SK-N-SH treated with all-trans-retinoic acid at 6 μM for 48 hours (cell line): ENCODE measurements at regions not wholly inside any gene's neighbourhood (a gene's known extent, or its start where the extent isn't known, plus 50 kb on each side); places are given as distances from the start of the nearest gene placed in this dataset.

Experiments
- ATAC-seq: fragments of 200-7000 bp; cut with Tn5 transposase; 3 replicates; pipeline ENCODE4 v1.9.1; 2020; ENCODE audit warnings: mild to moderate bottlenecking, moderate library complexity
- ARNTL ChIP-seq: fragments of 450-650 bp; formaldehyde crosslinking; IDR thresholded peaks from 2 replicates; pipeline ENCODE4 v1.5.0; 2020; ENCODE audit warnings: low read depth, mild to moderate bottlenecking, moderate library complexity, borderline replicate concordance
- BACH2 ChIP-seq: fragments of 250-450 bp; sonication (Bioruptor Pico); IDR thresholded peaks from 2 replicates; pipeline ENCODE4 v1.9.0; 2021; ENCODE audit warnings: mild to moderate bottlenecking, borderline replicate concordance
- CSDC2 ChIP-seq: fragments of 250-450 bp; sonication (Bioruptor Pico); IDR thresholded peaks from 2 replicates; pipeline ENCODE4 v1.5.0; 2020; ENCODE audit warnings: mild to moderate bottlenecking, moderate library complexity
- ESRRG ChIP-seq: fragments of 250-450 bp; sonication (Bioruptor Pico); IDR thresholded peaks from 2 replicates; pipeline ENCODE4 v1.6.1; 2021; ENCODE audit warnings: mild to moderate bottlenecking
- GLIS3 ChIP-seq: fragments of 250-450 bp; sonication (Bioruptor Pico); IDR thresholded peaks from 2 replicates; pipeline ENCODE4 v1.5.0; 2020; ENCODE audit warnings: mild to moderate bottlenecking, moderate library complexity
- ISL1 ChIP-seq: fragments of 250-450 bp; sonication (Bioruptor Pico); IDR thresholded peaks from 2 replicates; pipeline ENCODE4 v2.1.2; 2022; ENCODE audit warnings: mild to moderate bottlenecking, moderate library complexity
- OSR1 ChIP-seq: fragments of 250-450 bp; sonication (Bioruptor Pico); IDR thresholded peaks from 2 replicates; pipeline ENCODE4 v1.8.0; 2022; ENCODE audit warnings: moderate library complexity, mild to moderate bottlenecking, inconsistent platforms
- PPARA ChIP-seq: fragments of 250-450 bp; sonication (Bioruptor Pico); IDR thresholded peaks from 2 replicates; pipeline ENCODE4 v1.5.0; 2020; ENCODE audit warnings: mild to moderate bottlenecking, borderline replicate concordance
- RARB ChIP-seq: fragments of 250-450 bp; sonication (Bioruptor Pico); IDR thresholded peaks from 2 replicates; pipeline ENCODE4 v1.8.0; 2021; ENCODE audit warnings: mild to moderate bottlenecking, moderate library complexity
- SNAI2 ChIP-seq: fragments of 250-450 bp; sonication (Bioruptor Pico); IDR thresholded peaks from 2 replicates; pipeline ENCODE4 v1.5.0; 2020; ENCODE audit warnings: mild to moderate bottlenecking, moderate library complexity
- TCF4 ChIP-seq: fragments of 250-450 bp; sonication (Bioruptor Pico); IDR thresholded peaks from 2 replicates; pipeline ENCODE4 v1.8.0; 2021; ENCODE audit warnings: mild to moderate bottlenecking, moderate library complexity, borderline replicate concordance
- TOX ChIP-seq: fragments of 250-450 bp; sonication (Bioruptor Pico); IDR thresholded peaks from 2 replicates; pipeline ENCODE4 v1.8.0; 2021; ENCODE audit warnings: mild to moderate bottlenecking, moderate library complexity, borderline replicate concordance
- ZC3H10 ChIP-seq: fragments of 250-450 bp; sonication (Bioruptor Pico); IDR thresholded peaks from 2 replicates; pipeline ENCODE4 v1.5.1; 2021; ENCODE audit warnings: mild to moderate bottlenecking, moderate library complexity
- ZNF565 ChIP-seq: fragments of 450-650 bp; formaldehyde crosslinking; conservative IDR thresholded peaks from 2 replicates; pipeline ENCODE4 v1.5.0; 2020; ENCODE audit warnings: low read depth, mild to moderate bottlenecking, moderate library complexity
- ZNF70 ChIP-seq: fragments of 450-650 bp; formaldehyde crosslinking; IDR thresholded peaks from 2 replicates; pipeline ENCODE4 v1.5.0; 2020; ENCODE audit warnings: mild to moderate bottlenecking, moderate library complexity
- ZNF8 ChIP-seq: fragments of 450-650 bp; formaldehyde crosslinking; IDR thresholded peaks from 2 replicates; pipeline ENCODE4 v1.5.0; 2020; ENCODE audit warnings: mild to moderate bottlenecking, moderate library complexity
- TF ChIP-seq, protein P1 (sequence below): fragments of 250-450 bp; sonication (Bioruptor Pico); IDR thresholded peaks from 2 replicates; pipeline ENCODE4 v1.8.0; 2020; ENCODE audit warnings: mild to moderate bottlenecking, moderate library complexity, borderline replicate concordance
- TF ChIP-seq, protein P2 (sequence below): fragments of 250-450 bp; sonication (Bioruptor Pico); IDR thresholded peaks from 2 replicates; pipeline ENCODE4 v1.8.0; 2021; ENCODE audit warnings: low read depth, mild to moderate bottlenecking, moderate library complexity, borderline replicate concordance
- TF ChIP-seq, protein P3 (sequence below): fragments of 250-450 bp; sonication (Bioruptor Pico); IDR thresholded peaks from 2 replicates; pipeline ENCODE4 v1.5.0; 2020; ENCODE audit warnings: mild to moderate bottlenecking, moderate library complexity
- TF ChIP-seq, protein P4 (sequence below): fragments of 250-450 bp; sonication (Bioruptor Pico); IDR thresholded peaks from 2 replicates; pipeline ENCODE4 v1.5.1; 2021; ENCODE audit warnings: mild to moderate bottlenecking, moderate library complexity
- TF ChIP-seq, protein P5 (sequence below): fragments of 250-450 bp; sonication (Bioruptor Pico); IDR thresholded peaks from 2 replicates; pipeline ENCODE4 v1.5.1; 2020; ENCODE audit warnings: low read depth, mild to moderate bottlenecking, moderate library complexity

DNA sequence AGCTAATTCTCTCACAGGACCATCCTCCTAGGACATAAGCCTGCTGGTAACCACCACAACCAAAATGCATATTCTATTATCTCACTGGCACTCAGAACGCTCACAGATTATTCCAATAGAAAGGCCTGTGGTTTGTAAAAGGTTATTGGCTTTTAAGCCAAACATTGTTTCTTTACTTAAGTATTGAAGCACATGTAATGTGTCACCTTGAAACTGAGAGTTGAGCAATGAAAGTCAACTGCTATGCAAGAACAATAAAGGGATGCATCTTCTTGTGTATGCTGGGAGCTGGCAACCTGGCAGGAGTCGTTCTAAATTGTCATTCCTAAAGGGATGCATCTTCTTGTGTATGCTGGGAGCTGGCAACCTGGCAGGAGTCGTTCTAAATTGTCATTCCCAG lies 298.6 kb upstream of the DNAJC19 start (continued):
- TF ChIP-seq, protein P1, sequence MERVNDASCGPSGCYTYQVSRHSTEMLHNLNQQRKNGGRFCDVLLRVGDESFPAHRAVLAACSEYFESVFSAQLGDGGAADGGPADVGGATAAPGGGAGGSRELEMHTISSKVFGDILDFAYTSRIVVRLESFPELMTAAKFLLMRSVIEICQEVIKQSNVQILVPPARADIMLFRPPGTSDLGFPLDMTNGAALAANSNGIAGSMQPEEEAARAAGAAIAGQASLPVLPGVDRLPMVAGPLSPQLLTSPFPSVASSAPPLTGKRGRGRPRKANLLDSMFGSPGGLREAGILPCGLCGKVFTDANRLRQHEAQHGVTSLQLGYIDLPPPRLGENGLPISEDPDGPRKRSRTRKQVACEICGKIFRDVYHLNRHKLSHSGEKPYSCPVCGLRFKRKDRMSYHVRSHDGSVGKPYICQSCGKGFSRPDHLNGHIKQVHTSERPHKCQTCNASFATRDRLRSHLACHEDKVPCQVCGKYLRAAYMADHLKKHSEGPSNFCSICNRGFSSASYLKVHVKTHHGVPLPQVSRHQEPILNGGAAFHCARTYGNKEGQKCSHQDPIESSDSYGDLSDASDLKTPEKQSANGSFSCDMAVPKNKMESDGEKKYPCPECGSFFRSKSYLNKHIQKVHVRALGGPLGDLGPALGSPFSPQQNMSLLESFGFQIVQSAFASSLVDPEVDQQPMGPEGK (CRISPR knock-in tag) = no peak
- TF ChIP-seq ISL1 (CRISPR knock-in tag) = no peak
- no peak for TF ChIP-seq RARB
- TF ChIP-seq ARNTL (CRISPR knock-in tag) = no peak
- no peak for TF ChIP-seq GLIS3 (CRISPR knock-in tag)
- TF ChIP-seq TOX (CRISPR knock-in tag) = no peak
- TF ChIP-seq OSR1 (CRISPR knock-in tag) = no peak
- TF ChIP-seq, all 23 proteins: peak for 0

DNA sequence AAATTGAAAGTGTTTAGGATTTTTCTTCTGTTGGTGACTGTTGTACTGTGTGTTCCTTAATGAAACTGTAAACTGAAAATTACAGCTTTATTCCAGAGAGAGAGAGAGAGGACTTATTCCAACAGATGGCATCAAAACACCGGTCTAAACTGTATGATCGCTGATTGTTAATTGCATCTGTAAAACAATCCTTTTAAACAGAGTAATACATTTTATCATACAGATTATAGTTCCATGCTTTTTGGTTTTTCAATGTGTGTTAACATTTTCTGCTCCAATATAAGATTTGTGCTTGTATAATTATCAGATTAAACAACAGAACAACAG lies 289.7 kb upstream of the DNAJC19 start:
- ATAC-seq = no peak

More for the DNA sequence above, 289.7 kb upstream of the DNAJC19 start:
- TF ChIP-seq, protein P1 (CRISPR knock-in tag) = no peak
- TF ChIP-seq, protein P2, sequence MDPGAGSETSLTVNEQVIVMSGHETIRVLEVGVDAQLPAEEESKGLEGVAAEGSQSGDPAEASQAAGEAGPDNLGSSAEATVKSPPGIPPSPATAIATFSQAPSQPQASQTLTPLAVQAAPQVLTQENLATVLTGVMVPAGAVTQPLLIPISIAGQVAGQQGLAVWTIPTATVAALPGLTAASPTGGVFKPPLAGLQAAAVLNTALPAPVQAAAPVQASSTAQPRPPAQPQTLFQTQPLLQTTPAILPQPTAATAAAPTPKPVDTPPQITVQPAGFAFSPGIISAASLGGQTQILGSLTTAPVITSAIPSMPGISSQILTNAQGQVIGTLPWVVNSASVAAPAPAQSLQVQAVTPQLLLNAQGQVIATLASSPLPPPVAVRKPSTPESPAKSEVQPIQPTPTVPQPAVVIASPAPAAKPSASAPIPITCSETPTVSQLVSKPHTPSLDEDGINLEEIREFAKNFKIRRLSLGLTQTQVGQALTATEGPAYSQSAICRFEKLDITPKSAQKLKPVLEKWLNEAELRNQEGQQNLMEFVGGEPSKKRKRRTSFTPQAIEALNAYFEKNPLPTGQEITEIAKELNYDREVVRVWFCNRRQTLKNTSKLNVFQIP = no peak
- TF ChIP-seq ESRRG (CRISPR knock-in tag) (no peak), GLIS3 (CRISPR knock-in tag) (no peak), CSDC2 (no peak), RARB (no peak), TOX (CRISPR knock-in tag) (no peak), ZNF565 (CRISPR knock-in tag) (no peak), SNAI2 (no peak), PPARA (no peak), OSR1 (CRISPR knock-in tag) (no peak), ZNF70 (CRISPR knock-in tag) (no peak), ZC3H10 (CRISPR knock-in tag) (no peak), TCF4 (CRISPR knock-in tag) (no peak), BACH2 (CRISPR knock-in tag) (no peak), ZNF8 (CRISPR knock-in tag) (no peak)
- TF ChIP-seq, protein P3, sequence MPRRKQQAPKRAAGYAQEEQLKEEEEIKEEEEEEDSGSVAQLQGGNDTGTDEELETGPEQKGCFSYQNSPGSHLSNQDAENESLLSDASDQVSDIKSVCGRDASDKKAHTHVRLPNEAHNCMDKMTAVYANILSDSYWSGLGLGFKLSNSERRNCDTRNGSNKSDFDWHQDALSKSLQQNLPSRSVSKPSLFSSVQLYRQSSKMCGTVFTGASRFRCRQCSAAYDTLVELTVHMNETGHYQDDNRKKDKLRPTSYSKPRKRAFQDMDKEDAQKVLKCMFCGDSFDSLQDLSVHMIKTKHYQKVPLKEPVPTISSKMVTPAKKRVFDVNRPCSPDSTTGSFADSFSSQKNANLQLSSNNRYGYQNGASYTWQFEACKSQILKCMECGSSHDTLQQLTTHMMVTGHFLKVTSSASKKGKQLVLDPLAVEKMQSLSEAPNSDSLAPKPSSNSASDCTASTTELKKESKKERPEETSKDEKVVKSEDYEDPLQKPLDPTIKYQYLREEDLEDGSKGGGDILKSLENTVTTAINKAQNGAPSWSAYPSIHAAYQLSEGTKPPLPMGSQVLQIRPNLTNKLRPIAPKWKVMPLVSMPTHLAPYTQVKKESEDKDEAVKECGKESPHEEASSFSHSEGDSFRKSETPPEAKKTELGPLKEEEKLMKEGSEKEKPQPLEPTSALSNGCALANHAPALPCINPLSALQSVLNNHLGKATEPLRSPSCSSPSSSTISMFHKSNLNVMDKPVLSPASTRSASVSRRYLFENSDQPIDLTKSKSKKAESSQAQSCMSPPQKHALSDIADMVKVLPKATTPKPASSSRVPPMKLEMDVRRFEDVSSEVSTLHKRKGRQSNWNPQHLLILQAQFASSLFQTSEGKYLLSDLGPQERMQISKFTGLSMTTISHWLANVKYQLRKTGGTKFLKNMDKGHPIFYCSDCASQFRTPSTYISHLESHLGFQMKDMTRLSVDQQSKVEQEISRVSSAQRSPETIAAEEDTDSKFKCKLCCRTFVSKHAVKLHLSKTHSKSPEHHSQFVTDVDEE (CRISPR knock-in tag) = no peak
- TF ChIP-seq, protein P4, sequence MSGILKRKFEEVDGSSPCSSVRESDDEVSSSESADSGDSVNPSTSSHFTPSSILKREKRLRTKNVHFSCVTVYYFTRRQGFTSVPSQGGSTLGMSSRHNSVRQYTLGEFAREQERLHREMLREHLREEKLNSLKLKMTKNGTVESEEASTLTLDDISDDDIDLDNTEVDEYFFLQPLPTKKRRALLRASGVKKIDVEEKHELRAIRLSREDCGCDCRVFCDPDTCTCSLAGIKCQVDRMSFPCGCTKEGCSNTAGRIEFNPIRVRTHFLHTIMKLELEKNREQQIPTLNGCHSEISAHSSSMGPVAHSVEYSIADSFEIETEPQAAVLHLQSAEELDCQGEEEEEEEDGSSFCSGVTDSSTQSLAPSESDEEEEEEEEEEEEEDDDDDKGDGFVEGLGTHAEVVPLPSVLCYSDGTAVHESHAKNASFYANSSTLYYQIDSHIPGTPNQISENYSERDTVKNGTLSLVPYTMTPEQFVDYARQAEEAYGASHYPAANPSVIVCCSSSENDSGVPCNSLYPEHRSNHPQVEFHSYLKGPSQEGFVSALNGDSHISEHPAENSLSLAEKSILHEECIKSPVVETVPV (CRISPR knock-in tag) = no peak
- TF ChIP-seq, protein P5, sequence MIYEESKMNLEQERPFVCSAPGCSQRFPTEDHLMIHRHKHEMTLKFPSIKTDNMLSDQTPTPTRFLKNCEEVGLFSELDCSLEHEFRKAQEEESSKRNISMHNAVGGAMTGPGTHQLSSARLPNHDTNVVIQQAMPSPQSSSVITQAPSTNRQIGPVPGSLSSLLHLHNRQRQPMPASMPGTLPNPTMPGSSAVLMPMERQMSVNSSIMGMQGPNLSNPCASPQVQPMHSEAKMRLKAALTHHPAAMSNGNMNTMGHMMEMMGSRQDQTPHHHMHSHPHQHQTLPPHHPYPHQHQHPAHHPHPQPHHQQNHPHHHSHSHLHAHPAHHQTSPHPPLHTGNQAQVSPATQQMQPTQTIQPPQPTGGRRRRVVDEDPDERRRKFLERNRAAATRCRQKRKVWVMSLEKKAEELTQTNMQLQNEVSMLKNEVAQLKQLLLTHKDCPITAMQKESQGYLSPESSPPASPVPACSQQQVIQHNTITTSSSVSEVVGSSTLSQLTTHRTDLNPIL (CRISPR knock-in tag) = no peak
